ENCODE measurements at regions not wholly inside any gene's neighbourhood (a gene's known extent, or its start where the extent isn't known, plus 50 kb on each side); places are given as distances from the start of the nearest gene placed in this dataset.

GRCh38 chr5:61822584-61822983 lies 483.4 kb upstream of the KIF2A start:
- H3K9me3 ChIP-seq (ENCODE audit: control insufficient read depth, insufficient read depth, low read length), result no peaks in the 10 kb centered on the region
- H3K9ac ChIP-seq (ENCODE audit: low read depth, low read length), result no peak overlapping the region
- H3K4me1 ChIP-seq (ENCODE audit: insufficient read depth, low read length), result peaks cover under 1% of the 10 kb centered on the region; the same call in 1 of the 2 replicates
- H3K36me3 ChIP-seq (ENCODE audit: insufficient read depth, low read length), result no peaks in the 10 kb centered on the region

DNA sequence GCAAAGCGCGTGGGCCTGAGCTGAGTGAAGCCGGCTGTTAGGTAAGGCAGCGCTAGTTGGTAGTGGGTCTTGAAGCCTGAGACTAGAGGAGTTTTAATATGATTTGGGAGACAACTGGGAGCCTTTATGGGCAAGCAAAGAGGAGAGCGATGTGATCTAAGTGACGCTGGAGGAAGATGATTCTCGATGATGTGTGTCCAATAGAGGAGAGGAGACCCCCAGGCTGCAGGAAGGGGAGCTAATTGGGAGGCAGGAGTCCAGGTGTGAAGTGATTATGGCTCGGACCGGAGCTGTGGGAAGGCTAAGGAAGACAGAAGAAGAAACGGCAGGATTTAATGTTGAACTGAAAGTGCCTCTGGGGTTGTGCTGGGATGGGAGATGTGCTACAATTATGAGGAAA lies 482.9 kb upstream of the KIF2A start:
- Histone ChIP-seq H3K36me3 (ENCODE audit: insufficient read depth, low read length) (no peaks in the 10 kb centered on the region), H3K9me3 (ENCODE audit: control insufficient read depth, insufficient read depth, low read length) (no peaks in the 10 kb centered on the region), H3K4me1 (ENCODE audit: insufficient read depth, low read length) (no peaks in the 10 kb centered on the region), H3K9ac (ENCODE audit: low read depth, low read length) (no peak overlapping the region)

DNA sequence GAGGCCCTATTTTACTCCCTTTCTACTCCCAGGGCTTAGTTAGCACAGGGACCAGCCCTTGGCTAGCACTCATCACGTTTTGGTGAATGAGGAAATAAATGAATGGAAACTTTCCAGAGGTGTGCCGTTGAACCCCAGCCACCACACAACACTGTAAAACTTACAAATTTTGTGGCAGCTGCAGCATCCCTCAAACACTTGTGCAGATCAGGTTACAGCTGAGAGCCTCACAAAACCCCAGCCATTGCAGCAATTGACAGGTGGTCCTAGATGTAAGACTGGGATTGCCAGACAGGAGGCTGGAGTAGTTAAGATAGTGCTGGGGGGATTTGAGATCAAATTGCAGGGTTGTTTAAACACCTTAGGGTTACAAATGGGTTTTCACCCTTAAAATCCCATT lies 482.2 kb upstream of the KIF2A start:
- Histone ChIP-seq H3K4me1 (ENCODE audit: insufficient read depth, low read length) (no peaks in the 10 kb centered on the region), H3K36me3 (ENCODE audit: insufficient read depth, low read length) (no peaks in the 10 kb centered on the region), H3K9me3 (ENCODE audit: control insufficient read depth, insufficient read depth, low read length) (no peaks in the 10 kb centered on the region), H3K9ac (ENCODE audit: low read depth, low read length) (no peak overlapping the region)

DNA sequence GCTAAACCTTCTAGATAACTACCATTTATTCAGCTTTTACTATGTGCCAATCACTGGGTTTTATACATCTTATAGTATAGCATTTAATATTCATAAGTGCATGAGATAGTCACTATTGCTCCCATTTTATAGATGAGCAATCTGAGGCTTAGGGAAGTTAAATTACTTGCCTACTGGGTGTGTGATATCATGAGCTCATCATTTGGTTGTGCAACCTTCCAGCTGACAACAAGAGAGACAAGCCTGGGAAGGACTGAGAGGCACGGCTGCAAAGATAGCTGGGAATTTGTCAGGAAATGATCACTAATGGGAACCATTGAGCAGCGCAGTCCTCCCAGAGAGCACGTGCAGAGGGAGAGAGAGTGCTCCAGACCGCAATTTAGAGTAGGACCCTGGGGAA lies 481.6 kb upstream of the KIF2A start:
- Histone ChIP-seq H3K9me3 (ENCODE audit: control insufficient read depth, insufficient read depth, low read length) (no peaks in the 10 kb centered on the region), H3K36me3 (ENCODE audit: insufficient read depth, low read length) (no peaks in the 10 kb centered on the region), H3K9ac (ENCODE audit: low read depth, low read length) (no peak overlapping the region), H3K4me1 (ENCODE audit: insufficient read depth, low read length) (no peaks in the 10 kb centered on the region)

DNA sequence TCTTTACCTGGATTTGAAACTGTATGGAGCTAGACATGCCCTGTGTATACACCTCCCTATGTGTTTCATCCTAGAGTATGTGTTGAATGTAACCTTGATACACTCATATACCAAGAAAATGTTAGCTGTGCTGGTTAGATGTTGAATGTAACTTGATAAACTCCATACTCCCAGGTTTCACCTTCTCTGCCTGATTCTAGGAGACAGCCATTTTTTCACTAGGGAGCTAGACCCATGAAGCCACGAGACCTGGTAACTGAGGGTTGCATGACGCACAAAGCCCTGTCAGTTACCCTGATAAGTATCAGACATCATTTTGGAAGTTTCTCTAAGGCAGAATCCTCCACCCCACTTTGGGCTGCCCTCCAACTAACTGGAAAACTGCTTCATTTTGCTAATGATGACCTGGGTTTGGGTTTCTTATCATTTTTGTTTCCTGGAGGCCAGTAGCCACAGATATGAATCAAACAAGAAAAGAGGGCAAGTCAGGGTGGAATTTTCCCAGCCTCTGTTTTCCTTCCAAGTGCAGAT lies 478.5 kb upstream of the KIF2A start:
- Histone ChIP-seq H3K9me3 (ENCODE audit: control insufficient read depth, insufficient read depth, low read length) (no peaks in the 10 kb centered on the region), H3K9ac (ENCODE audit: low read depth, low read length) (no peak overlapping the region), H3K36me3 (ENCODE audit: insufficient read depth, low read length) (no peaks in the 10 kb centered on the region), H3K4me1 (ENCODE audit: insufficient read depth, low read length) (no peaks in the 10 kb centered on the region)

DNA sequence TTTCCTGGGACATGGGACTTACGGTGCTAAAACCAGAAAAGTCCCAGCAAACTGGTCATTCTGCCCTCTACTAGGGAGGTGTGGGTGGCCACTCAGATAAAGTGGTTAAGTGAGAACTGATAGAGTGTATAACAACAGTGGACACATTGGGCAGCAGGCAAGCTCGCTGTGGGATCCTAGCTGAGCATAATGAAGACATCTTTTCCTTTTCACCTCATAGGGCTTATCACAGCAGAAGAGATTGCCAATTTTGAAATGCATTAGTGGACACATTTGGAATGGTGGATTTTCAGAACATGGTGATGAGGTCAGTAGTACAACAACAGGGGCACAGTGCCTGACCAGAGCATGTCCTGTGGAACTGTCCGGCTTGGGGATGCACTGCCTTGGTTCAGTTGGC lies 477.1 kb upstream of the KIF2A start:
- no peaks in the 10 kb centered on the region for H3K9me3 ChIP-seq (ENCODE audit: control insufficient read depth, insufficient read depth, low read length)
- no peak overlapping the region for H3K9ac ChIP-seq (ENCODE audit: low read depth, low read length)
- H3K4me1 ChIP-seq (ENCODE audit: insufficient read depth, low read length), result no peaks in the 10 kb centered on the region
- H3K36me3 ChIP-seq (ENCODE audit: insufficient read depth, low read length), result no peaks in the 10 kb centered on the region

- Histone ChIP-seq H3K9ac (ENCODE audit: low read depth, low read length) (no peak overlapping the region), H3K36me3 (ENCODE audit: insufficient read depth, low read length) (no peaks in the 10 kb centered on the region), H3K9me3 (ENCODE audit: control insufficient read depth, insufficient read depth, low read length) (no peaks in the 10 kb centered on the region), H3K4me1 (ENCODE audit: insufficient read depth, low read length) (no peaks in the 10 kb centered on the region)
Measured at GRCh38 chr5:61831736-61832135, 474.3 kb upstream of the KIF2A start.

DNA sequence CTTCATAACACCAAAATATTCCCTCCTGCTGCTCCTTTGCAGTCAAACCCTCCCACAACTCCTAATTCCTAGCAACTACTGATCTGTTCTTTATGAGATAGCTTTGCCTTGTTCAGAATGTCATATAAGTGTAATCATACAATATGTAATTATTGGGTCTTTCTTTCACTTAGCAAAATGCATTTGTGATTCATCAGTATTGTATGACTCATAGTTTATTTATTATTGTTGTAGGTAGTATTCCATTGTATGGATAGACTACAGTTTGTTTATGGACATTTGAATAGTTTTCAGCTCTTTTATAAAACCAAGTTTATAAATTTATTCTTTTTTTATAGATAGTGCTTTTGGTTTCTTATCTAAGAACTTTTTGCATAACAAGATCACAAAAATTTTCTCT lies 468.2 kb upstream of the KIF2A start:
- Histone ChIP-seq H3K9ac (ENCODE audit: low read depth, low read length) (no peak overlapping the region), H3K4me1 (ENCODE audit: insufficient read depth, low read length) (no peaks in the 10 kb centered on the region), H3K9me3 (ENCODE audit: control insufficient read depth, insufficient read depth, low read length) (no peaks in the 10 kb centered on the region), H3K36me3 (ENCODE audit: insufficient read depth, low read length) (no peaks in the 10 kb centered on the region)

- Histone ChIP-seq H3K4me1 (ENCODE audit: insufficient read depth, low read length) (no peaks in the 10 kb centered on the region), H3K9ac (ENCODE audit: low read depth, low read length) (no peak overlapping the region), H3K36me3 (ENCODE audit: insufficient read depth, low read length) (no peaks in the 10 kb centered on the region), H3K9me3 (ENCODE audit: control insufficient read depth, insufficient read depth, low read length) (no peaks in the 10 kb centered on the region; the same call in 1 of the 2 replicates)
Measured at GRCh38 chr5:61840361-61840760, 465.6 kb upstream of the KIF2A start.

GRCh38 chr5:61842840-61843239 lies 463.2 kb upstream of the KIF2A start:
- Histone ChIP-seq H3K9ac (ENCODE audit: low read depth, low read length) (no peak overlapping the region), H3K36me3 (ENCODE audit: insufficient read depth, low read length) (no peaks in the 10 kb centered on the region), H3K9me3 (ENCODE audit: control insufficient read depth, insufficient read depth, low read length) (no peaks in the 10 kb centered on the region; the same call in 1 of the 2 replicates), H3K4me1 (ENCODE audit: insufficient read depth, low read length) (no peaks in the 10 kb centered on the region)

- H3K4me1 ChIP-seq (ENCODE audit: insufficient read depth, low read length), result no peaks in the 10 kb centered on the region
- H3K9ac ChIP-seq (ENCODE audit: low read depth, low read length), result no peak overlapping the region
- no peaks in the 10 kb centered on the region for H3K36me3 ChIP-seq (ENCODE audit: insufficient read depth, low read length)
- H3K9me3 ChIP-seq (ENCODE audit: control insufficient read depth, insufficient read depth, low read length), result no peaks in the 10 kb centered on the region
Measured at GRCh38 chr5:61850696-61851095, 455.3 kb upstream of the KIF2A start.

- no peak overlapping the region for H3K9ac ChIP-seq (ENCODE audit: low read depth, low read length)
- no peaks in the 10 kb centered on the region for H3K9me3 ChIP-seq (ENCODE audit: control insufficient read depth, insufficient read depth, low read length)
- no peaks in the 10 kb centered on the region for H3K36me3 ChIP-seq (ENCODE audit: insufficient read depth, low read length)
- H3K4me1 ChIP-seq (ENCODE audit: insufficient read depth, low read length), result no peaks in the 10 kb centered on the region
Measured at GRCh38 chr5:61854531-61854930, 451.5 kb upstream of the KIF2A start.

DNA sequence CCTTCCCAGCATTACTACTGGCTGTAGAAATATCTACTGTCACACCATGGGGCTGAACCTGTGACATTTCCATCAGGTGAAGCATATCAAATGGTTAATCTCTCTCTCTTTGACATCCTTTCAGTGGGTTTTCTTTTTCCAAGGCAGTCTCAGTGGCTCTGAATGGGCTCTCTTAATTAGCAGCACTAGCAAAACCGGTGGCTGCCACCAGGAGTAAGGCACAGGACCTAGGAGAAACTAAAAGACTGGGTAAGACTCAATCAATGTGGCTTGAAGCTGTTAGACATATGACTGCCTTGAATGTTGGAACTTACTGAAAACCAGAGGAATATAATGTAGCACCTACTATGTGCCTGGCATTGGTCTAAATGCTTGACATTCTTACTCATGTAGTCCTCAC lies 445.0 kb upstream of the KIF2A start:
- no peaks in the 10 kb centered on the region for H3K4me1 ChIP-seq (ENCODE audit: insufficient read depth, low read length)
- no peaks in the 10 kb centered on the region for H3K36me3 ChIP-seq (ENCODE audit: insufficient read depth, low read length)
- no peak overlapping the region for H3K9ac ChIP-seq (ENCODE audit: low read depth, low read length)
- H3K9me3 ChIP-seq (ENCODE audit: control insufficient read depth, insufficient read depth, low read length), result no peaks in the 10 kb centered on the region; the same call in 1 of the 2 replicates

DNA sequence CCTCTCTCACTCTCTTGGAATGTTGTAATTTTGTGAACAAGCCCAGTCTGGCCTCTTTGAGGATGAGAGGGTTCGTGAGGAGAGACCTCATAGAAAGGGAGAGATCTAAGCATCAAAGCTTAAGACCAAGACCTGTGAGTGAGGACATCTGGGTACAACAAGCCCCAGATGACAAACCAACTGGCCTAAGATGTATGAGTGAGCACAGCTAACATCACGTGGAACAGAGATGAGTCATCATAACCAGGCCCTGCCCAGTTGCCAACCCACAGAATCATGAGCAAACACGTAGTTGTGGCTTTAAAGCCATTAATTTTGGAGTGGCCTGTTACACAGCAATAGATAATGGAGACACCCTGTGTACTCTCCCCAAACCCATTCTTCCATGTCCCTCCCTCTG lies 439.1 kb upstream of the KIF2A start:
- Histone ChIP-seq H3K4me1 (ENCODE audit: insufficient read depth, low read length) (no peaks in the 10 kb centered on the region), H3K9me3 (ENCODE audit: control insufficient read depth, insufficient read depth, low read length) (0 out of 2 replicates have a peak, but pooled peaks cover 6% of the 10 kb centered on the region), H3K9ac (ENCODE audit: low read depth, low read length) (no peak overlapping the region), H3K36me3 (ENCODE audit: insufficient read depth, low read length) (no peaks in the 10 kb centered on the region)

GRCh38 chr5:61869333-61869732 lies 436.7 kb upstream of the KIF2A start:
- no peak overlapping the region for H3K9ac ChIP-seq (ENCODE audit: low read depth, low read length)
- H3K4me1 ChIP-seq (ENCODE audit: insufficient read depth, low read length), result no peaks in the 10 kb centered on the region
- H3K9me3 ChIP-seq (ENCODE audit: control insufficient read depth, insufficient read depth, low read length), result peaks cover 6% of the 10 kb centered on the region; the same call in 1 of the 2 replicates
- H3K36me3 ChIP-seq (ENCODE audit: insufficient read depth, low read length), result no peaks in the 10 kb centered on the region

DNA sequence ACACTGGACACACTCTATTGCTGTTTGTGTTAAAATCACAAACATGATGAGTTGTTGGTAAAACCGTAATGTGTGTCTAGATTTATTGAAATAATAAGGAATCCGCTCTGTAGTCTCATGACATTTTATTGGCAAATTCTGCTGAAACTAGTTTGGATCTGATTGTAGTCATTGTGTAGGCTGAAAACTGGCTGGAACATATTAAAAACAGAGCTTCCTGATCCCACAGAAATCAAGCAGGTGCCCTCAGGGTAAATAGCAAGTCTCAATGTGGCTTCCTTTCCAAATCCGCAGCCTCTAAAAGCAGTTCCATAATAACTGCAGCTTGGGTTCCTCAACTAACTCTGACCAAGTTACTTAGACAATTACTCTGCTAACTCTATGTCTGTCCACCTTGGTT lies 427.5 kb upstream of the KIF2A start:
- H3K4me1 ChIP-seq (ENCODE audit: insufficient read depth, low read length), result no peaks in the 10 kb centered on the region
- no peak overlapping the region for H3K9ac ChIP-seq (ENCODE audit: low read depth, low read length)
- no peaks in the 10 kb centered on the region; the same call in 1 of the 2 replicates for H3K9me3 ChIP-seq (ENCODE audit: control insufficient read depth, insufficient read depth, low read length)
- H3K36me3 ChIP-seq (ENCODE audit: insufficient read depth, low read length), result no peaks in the 10 kb centered on the region
